HS-27A (cell line): ENCODE measurements at regions not wholly inside any gene's neighbourhood (a gene's known extent, or its start where the extent isn't known, plus 50 kb on each side); places are given as distances from the start of the nearest gene placed in this dataset.
"Not testable (repeated sequence)": the region's sequence is repeated elsewhere in the genome, so short reads cannot be mapped to it uniquely, and the experiment has no call there.

Source experiments
- DNase-seq: peaks from one replicate; pipeline ENCODE4 v3.0.0-alpha.2; 2012; ENCODE audit warnings: low read depth, missing footprints

GRCh38 chr2:58436872-58437271 lies 195.7 kb upstream of the FANCL start:
- DNase-seq = no peak

- no peak for DNase-seq
Measured at GRCh38 chr2:58435246-58435645, 194.1 kb upstream of the FANCL start.

DNA sequence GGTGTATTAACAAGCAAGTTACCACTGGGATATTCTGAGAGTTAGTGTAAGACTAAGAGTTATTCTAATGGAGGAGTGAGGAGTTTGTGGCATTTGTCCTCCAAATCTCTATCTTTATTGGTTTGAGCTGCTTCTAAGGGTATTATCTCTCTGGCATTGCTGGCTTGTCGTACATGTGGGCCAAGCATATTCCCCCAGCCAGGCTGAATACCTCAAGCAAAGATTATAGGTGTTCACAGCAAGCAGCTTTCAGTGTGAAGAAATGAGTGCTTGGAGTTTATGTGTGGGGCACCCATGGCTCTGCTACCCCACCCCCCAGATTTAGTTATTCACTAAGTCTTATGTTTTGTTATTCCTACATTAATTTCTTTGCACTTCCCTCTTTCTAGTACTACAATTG lies 193.6 kb upstream of the FANCL start:
- DNase-seq = no peak

- DNase-seq = no peak
Measured at GRCh38 chr2:58432491-58433170, 191.5 kb upstream of the FANCL start.

- no peak for DNase-seq
Measured at GRCh38 chr2:58429014-58429875, 188.1 kb upstream of the FANCL start.

- no peak for DNase-seq
Measured at GRCh38 chr2:58428096-58429013, 187.2 kb upstream of the FANCL start.

DNA sequence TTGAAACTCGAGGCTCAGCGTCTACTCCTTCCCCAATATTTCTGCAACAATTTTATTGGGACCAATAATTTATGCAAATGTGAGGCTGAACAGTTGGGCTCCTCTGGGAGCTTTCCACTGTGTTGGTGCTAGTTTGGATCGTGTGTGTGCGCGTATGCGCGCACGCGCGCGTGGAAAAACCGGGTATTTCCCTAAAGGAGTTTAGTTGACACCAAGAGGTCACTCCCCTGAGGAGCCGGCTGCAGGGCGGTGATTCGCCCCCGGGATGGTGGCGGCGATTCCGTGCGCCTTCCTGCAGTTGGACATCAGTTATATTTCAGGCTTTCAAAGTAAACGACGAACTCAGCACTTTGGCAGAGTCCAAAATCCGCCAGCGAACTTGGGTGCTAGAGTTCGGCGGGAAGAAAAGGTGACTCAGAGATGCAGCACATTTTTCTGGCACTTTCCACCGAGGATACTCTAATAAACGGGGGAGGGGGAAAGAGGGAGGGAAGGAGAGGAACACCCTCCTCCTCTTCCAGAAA lies 186.5 kb upstream of the FANCL start:
- no peak for DNase-seq

GRCh38 chr2:58425368-58425767 lies 184.2 kb upstream of the FANCL start:
- DNase-seq = no peak

DNA sequence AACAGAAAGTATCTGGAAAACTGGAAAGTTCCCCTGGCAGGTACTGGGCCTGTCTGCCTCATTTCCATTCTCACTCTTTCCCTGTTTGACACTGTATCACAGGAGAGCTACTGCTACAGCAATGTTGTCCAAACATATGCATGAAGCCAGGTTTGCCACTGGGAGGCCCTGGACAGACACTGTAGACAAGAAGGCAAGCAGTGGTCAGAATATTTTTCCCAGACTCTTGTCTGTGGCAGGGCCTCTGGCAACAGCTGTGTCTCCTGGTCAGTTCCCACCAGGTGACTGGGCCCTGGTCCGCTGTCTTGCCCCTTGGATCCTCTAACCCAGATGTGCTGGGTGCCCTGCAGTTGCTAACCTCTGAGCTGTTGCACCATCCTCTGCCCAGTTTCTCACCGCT lies 178.9 kb upstream of the FANCL start:
- DNase-seq = no peak

DNA sequence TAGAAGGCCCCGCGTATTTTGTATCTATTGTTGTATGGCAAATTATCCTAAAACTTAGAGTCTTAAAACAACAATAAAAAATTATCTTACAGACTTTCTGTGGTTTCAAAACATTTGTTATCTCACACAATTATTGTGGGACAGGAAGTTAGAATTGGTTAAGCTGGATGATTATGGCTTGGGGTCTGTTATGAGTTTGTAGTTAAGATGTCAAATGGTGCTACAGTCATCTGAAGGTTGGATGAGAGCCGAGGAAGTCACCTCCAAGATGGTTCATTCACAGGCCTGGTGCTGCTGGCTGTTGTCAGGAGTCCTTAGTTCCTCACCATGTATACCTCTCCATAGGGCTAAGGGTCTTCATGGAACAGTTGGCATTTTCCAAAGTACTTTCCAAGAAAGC lies 175.6 kb upstream of the FANCL start:
- no peak for DNase-seq

- no peak for DNase-seq
Measured at GRCh38 chr2:58414506-58414905, 173.4 kb upstream of the FANCL start.

DNA sequence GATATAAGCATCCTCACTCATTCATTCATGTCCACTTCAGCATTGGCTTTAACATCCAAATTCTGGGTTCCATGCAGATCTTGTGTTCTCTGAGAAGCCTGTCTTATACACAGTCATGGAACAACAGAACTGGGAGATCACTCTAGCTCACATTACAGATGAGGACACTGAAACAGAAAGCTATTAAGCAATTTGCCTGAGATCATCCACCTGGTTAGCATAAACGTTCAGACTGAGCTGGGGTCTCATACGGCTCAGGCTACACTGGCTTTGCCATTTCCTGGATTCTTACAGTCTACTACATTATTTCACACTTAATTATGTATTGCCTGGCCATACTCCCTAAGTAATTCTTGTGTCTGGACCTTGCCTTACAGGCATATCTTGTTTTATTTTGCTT lies 169.4 kb upstream of the FANCL start:
- no peak for DNase-seq

GRCh38 chr2:58407487-58407886 lies 166.4 kb upstream of the FANCL start:
- no peak for DNase-seq

DNA sequence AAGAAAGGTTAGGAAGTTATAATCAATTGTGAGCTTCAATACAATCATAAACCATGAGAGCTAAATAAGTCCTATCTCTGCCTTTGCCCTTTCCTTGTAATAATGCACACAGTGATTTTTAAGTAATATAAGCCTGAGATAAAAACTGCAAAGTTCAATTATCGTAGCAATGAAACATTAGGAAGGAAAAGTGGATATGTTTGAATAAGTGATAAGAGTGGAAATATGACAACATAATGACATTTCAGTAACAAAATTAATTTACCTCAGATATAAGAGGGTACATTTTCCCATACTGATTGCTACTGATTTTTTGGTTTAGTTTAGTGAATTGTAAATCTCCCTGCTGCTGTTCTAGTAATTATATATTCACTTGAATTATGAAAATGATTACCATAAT lies 164.2 kb upstream of the FANCL start:
- no peak for DNase-seq

DNA sequence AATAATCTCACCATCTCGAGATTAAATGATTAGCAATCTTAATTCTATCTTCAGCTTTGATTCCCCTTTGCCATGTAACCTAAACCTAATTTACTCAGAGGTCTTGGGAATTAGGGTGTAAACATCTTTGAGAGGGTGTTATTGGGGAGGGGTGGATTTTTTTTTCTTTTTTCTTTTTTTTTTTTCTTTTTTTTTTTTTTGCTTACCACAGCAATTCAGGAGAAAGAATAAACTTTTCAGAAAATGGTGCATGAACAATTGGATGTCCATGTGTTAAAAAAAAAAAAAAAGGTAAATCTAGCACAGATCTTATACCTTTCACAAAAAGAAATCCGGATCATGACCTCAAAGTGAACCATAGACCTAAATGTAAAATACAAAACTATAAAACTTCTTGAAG lies 160.8 kb upstream of the FANCL start:
- no peak for DNase-seq

DNA sequence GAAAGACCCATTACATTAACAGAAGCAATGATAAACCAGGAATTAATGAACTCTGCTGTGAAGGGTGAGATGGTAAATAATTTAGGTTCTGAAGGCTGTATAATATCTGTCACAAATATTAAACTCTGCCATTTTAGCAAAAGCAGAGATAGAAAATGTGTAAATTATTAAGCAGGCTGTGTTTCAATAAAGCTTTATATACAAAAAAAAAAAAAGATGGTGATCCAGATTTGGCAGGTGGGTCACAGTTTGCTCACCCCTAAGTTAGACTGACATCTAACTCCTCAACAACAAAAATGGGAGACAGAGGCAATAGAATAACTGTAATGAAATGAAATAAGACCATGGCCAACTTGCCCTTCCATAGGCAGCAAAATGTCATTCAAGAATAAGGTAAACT lies 157.3 kb upstream of the FANCL start:
- DNase-seq = no peak

- no peak for DNase-seq
Measured at GRCh38 chr2:58387701-58388100, 146.6 kb upstream of the FANCL start.

DNA sequence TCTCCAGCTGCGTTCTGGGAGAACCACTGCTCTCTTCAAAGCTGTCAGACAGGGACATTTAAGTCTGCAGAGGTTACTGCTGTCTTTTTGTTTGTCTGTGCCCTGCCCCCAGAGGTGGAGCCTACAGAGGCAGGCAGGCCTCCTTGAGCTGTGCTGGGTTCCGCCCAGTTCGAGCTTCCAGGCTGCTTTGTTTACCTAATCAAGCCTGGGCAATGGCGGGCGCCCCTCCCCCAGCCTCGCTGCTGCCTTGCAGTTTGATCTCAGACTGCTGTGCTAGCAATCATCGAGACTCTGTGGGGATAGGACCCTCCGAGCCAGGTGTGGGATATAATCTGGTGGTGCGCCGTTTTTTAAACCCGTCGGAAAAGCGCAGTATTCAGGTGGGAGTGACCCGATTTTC lies 145.8 kb upstream of the FANCL start:
- not testable (repeated sequence) for DNase-seq

DNA sequence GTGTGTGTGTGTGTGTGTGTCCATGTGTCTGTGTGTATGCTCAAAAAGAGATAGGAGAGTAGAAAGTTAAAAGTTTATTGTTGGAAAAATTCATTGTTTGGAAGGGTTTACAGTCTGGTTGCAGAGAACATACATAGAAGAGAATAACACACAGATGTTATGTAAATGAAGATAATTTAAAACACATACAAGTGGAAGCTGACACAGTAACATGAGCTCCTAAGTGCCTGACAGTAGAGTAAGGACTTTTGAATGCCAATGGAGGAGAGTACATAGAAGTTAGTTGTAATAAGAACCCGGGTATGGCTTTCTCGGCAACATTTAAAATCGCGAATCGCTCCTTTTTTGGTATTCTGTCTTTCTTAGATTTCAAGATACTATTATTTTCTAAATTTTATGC lies 137.0 kb upstream of the FANCL start:
- DNase-seq = no peak

- DNase-seq = no peak
Measured at GRCh38 chr2:58377181-58377580, 136.1 kb upstream of the FANCL start.

DNA sequence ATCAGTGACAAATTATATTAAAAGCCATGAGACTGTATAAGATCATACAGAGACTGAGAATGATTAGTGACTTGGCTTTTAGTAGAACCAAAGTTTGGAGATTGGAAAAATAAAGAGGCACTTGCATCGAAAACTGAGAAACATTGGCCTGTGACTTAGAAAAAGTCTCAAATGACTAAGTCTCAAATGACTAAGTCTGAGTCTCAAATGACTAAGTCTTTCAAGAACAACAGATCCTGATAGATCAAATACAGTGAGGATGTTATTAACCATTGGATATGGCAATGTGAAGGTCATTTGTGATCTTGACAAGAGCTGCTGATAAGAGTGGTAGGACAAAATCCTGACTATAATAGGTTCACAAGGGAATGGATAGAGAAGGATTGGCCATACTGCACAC lies 135.5 kb upstream of the FANCL start:
- DNase-seq = no peak

GRCh38 chr2:58369594-58369993 lies 128.5 kb upstream of the FANCL start:
- no peak for DNase-seq
